ENCODE measurements at regions not wholly inside any gene's neighbourhood (a gene's known extent, or its start where the extent isn't known, plus 50 kb on each side); places are given as distances from the start of the nearest gene placed in this dataset.

DNA sequence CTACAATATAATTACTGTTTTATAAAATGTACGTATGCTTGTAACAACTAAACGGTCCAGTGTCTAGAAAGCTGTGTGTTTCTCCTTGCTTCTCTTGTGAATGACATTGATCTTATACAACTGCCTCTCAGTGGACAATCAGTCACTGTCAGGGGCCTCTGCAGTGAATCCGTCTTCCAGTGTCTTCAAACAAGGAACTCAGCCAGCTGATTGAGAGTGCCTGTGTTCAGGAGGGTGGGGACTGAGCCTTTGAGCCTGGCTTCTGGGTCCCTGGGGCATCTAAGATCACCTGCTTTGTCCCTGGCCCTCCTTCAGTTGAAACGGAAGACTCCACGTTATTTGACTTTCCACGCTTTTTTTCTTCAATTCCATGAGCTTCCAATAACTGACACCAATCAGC, 133.1 kb upstream of the SFSWAP start:
- TF ChIP-seq, protein P1, sequence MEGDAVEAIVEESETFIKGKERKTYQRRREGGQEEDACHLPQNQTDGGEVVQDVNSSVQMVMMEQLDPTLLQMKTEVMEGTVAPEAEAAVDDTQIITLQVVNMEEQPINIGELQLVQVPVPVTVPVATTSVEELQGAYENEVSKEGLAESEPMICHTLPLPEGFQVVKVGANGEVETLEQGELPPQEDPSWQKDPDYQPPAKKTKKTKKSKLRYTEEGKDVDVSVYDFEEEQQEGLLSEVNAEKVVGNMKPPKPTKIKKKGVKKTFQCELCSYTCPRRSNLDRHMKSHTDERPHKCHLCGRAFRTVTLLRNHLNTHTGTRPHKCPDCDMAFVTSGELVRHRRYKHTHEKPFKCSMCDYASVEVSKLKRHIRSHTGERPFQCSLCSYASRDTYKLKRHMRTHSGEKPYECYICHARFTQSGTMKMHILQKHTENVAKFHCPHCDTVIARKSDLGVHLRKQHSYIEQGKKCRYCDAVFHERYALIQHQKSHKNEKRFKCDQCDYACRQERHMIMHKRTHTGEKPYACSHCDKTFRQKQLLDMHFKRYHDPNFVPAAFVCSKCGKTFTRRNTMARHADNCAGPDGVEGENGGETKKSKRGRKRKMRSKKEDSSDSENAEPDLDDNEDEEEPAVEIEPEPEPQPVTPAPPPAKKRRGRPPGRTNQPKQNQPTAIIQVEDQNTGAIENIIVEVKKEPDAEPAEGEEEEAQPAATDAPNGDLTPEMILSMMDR (IDR thresholded peaks at IDR 0.05; ENCODE audit: low read length) = no peak
- TF ChIP-seq EZH2 (IDR thresholded peaks at IDR 0.05; ENCODE audit: borderline replicate concordance, low read length) = no peak

Measured in OCI-LY1 (cell line).